HEK293T (cell line): ENCODE measurements at regions not wholly inside any gene's neighbourhood (a gene's known extent, or its start where the extent isn't known, plus 50 kb on each side); places are given as distances from the start of the nearest gene placed in this dataset.

ENCODE experiments used
- BHLHE40 ChIP-seq: fragments of 450-650 bp; IDR thresholded peaks from 2 replicates; pipeline ENCODE4 v1.6.1; 2016; ENCODE audit warnings: mild to moderate bottlenecking, moderate library complexity, borderline replicate concordance
- CTBP1 ChIP-seq: fragments of 450-650 bp; IDR thresholded peaks from 2 replicates; pipeline ENCODE4 v1.6.1; 2016; ENCODE audit warnings: borderline replicate concordance
- FOXA1 ChIP-seq: fragments of 450-650 bp; IDR thresholded peaks from 2 replicates; pipeline ENCODE4 v1.6.1; 2016; ENCODE audit warnings: mild to moderate bottlenecking
- FOXM1 ChIP-seq: fragments of 450-650 bp; IDR thresholded peaks from 2 replicates; pipeline ENCODE4 v1.6.1; 2017; ENCODE audit warnings: mild to moderate bottlenecking, borderline replicate concordance
- HDGF ChIP-seq: fragments of 450-650 bp; IDR thresholded peaks from 2 replicates; pipeline ENCODE4 v1.6.1; 2017; ENCODE audit warnings: antibody characterized with exemption, borderline replicate concordance
- NFRKB ChIP-seq: fragments of 450-650 bp; IDR thresholded peaks from 2 replicates; pipeline ENCODE4 v1.6.1; 2016; ENCODE audit warnings: mild to moderate bottlenecking, moderate library complexity
- SUZ12 ChIP-seq: fragments of 450-650 bp; IDR thresholded peaks from 2 replicates; pipeline ENCODE4 v1.6.1; 2016; ENCODE audit warnings: mild to moderate bottlenecking
- TARDBP ChIP-seq: fragments of 450-650 bp; IDR thresholded peaks from 2 replicates; pipeline ENCODE4 v1.6.1; 2016
- ZNF384 ChIP-seq: fragments of 450-650 bp; IDR thresholded peaks from 2 replicates; pipeline ENCODE4 v1.6.1; 2016

GRCh38 chr13:33380487-33381079, 95.0 kb upstream of the STARD13 start:
- TF ChIP-seq CTBP1: no peak
- TF ChIP-seq ZNF384: no peak
- TF ChIP-seq TARDBP: no peak
- TF ChIP-seq SUZ12: no peak
- no peak for TF ChIP-seq HDGF
- no peak for TF ChIP-seq FOXM1
- TF ChIP-seq NFRKB: no peak
- TF ChIP-seq BHLHE40: no peak
- TF ChIP-seq FOXA1: no peak
